Activated CD8-positive, alpha-beta T cell treated with anti-CD3 and anti-CD28 coated beads for 36 hours (primary cell): ENCODE measurements at regions not wholly inside any gene's neighbourhood (a gene's known extent, or its start where the extent isn't known, plus 50 kb on each side); places are given as distances from the start of the nearest gene placed in this dataset.

Experiments
- ATAC-seq: fragments of 200-7000 bp; cut with Tn5 transposase; one replicate; pipeline ENCODE4 v1.10.0; 2021; ENCODE audit warnings: mild to moderate bottlenecking, moderate library complexity
- CTCF ChIA-PET: fragments of 350-600 bp; sonication (Branson Sonifier 250); formaldehyde crosslinking; loops from one replicate; lab custom pipeline; 2021; ENCODE audit warnings: antibody characterized with exemption; lab: Charles Lee
- POLR2A ChIA-PET: fragments of 350-600 bp; sonication (Branson Sonifier 250); formaldehyde crosslinking; loops from one replicate; lab custom pipeline; 2021; ENCODE audit warnings: antibody characterized with exemption; lab: Charles Lee
- DNase-seq: peaks from one replicate; pipeline ENCODE4 v3.0.0-alpha.2; 2020
- H3K27ac Mint-ChIP-seq: one replicate; pipeline ENCODE4 v1.8.0; 2021; ENCODE audit warnings: mild to moderate bottlenecking, mixed read lengths
- H3K27me3 Mint-ChIP-seq: one replicate; pipeline ENCODE4 v1.8.0; 2021; ENCODE audit warnings: mixed read lengths
- H3K36me3 Mint-ChIP-seq: one replicate; pipeline ENCODE4 v1.8.0; 2021; ENCODE audit warnings: low read depth, mixed read lengths
- H3K4me1 Mint-ChIP-seq: one replicate; pipeline ENCODE4 v1.8.0; 2021; ENCODE audit warnings: low read depth, mixed read lengths
- H3K4me3 Mint-ChIP-seq: one replicate; pipeline ENCODE4 v1.8.0; 2021; ENCODE audit warnings: mild to moderate bottlenecking, moderate library complexity, mixed read lengths
- H3K9me3 Mint-ChIP-seq: one replicate; pipeline ENCODE4 v1.8.0; 2021; ENCODE audit warnings: mixed read lengths
- intact Hi-C: fragments of 100-400 bp; cut with micrococcal nuclease; formaldehyde crosslinking; loops from one replicate; pipeline ENCODE4 v1.10.0; 2022
- TF ChIP-seq, protein P1 (sequence below): fragments of 200-600 bp; IDR thresholded peaks from one replicate; pipeline ENCODE4 v1.8.0; 2022; ENCODE audit warnings: antibody characterized with exemption, mild to moderate bottlenecking

- DNase-seq (no peak), ATAC-seq (no peak)
- ChIA-PET POLR2A (no interaction called here), CTCF (no interaction called here)
- H3K4me1 Mint-ChIP-seq, result no peaks in the 10 kb centered on the region
- intact Hi-C loops, result no loop called here
- no peaks in the 10 kb centered on the region for H3K36me3 Mint-ChIP-seq
- TF ChIP-seq, protein P1, sequence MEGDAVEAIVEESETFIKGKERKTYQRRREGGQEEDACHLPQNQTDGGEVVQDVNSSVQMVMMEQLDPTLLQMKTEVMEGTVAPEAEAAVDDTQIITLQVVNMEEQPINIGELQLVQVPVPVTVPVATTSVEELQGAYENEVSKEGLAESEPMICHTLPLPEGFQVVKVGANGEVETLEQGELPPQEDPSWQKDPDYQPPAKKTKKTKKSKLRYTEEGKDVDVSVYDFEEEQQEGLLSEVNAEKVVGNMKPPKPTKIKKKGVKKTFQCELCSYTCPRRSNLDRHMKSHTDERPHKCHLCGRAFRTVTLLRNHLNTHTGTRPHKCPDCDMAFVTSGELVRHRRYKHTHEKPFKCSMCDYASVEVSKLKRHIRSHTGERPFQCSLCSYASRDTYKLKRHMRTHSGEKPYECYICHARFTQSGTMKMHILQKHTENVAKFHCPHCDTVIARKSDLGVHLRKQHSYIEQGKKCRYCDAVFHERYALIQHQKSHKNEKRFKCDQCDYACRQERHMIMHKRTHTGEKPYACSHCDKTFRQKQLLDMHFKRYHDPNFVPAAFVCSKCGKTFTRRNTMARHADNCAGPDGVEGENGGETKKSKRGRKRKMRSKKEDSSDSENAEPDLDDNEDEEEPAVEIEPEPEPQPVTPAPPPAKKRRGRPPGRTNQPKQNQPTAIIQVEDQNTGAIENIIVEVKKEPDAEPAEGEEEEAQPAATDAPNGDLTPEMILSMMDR, result no peak
- no peak overlapping the region for H3K4me3 Mint-ChIP-seq
- peaks cover 1% of the 10 kb centered on the region for H3K27me3 Mint-ChIP-seq
- no peaks in the 10 kb centered on the region for H3K9me3 Mint-ChIP-seq
- no peak overlapping the region for H3K27ac Mint-ChIP-seq
These were observed 108.0 kb upstream of the PRR20G start for GRCh38 chr3:127395663-127396355.

- DNase-seq (no peak), ATAC-seq (no peak)
- CTCF ChIA-PET, result no interaction called here
- POLR2A ChIA-PET, result no interaction called here
- intact Hi-C loops, result no loop called here
- no peak overlapping the region for H3K27ac Mint-ChIP-seq
- TF ChIP-seq, protein P1, result no peak
- no peaks in the 10 kb centered on the region for H3K4me1 Mint-ChIP-seq
- H3K4me3 Mint-ChIP-seq, result no peak overlapping the region
- H3K36me3 Mint-ChIP-seq, result no peaks in the 10 kb centered on the region
- H3K9me3 Mint-ChIP-seq, result no peaks in the 10 kb centered on the region
- H3K27me3 Mint-ChIP-seq, result peaks cover 1% of the 10 kb centered on the region
These were observed 107.3 kb upstream of the PRR20G start for GRCh38 chr3:127394984-127395662.

DNA sequence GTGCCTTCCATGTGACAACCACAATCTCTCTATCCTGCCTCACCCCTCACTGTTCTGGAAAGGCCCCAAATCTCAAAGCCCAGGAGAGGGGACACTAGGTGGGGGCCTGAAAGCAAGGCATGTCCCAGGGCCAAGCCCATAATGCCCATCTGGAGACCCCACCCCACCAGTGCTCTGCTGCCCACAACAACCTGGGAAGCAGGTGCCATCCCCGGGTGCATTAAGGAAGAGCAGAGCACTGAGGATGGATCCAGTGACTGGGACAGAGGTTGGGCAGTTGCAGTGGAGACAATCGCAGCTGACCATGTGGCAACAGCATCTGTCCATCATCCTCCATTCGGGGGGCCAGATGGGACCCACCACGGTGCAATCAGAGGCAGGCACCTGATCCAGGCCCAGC is 106.2 kb upstream of the PRR20G start:
- no peaks in the 10 kb centered on the region for H3K9me3 Mint-ChIP-seq
- intact Hi-C loops, result no loop called here
- H3K27me3 Mint-ChIP-seq, result peaks cover 1% of the 10 kb centered on the region
- POLR2A ChIA-PET, result no interaction called here
- CTCF ChIA-PET, result no interaction called here
- DNase-seq, result no peak
- TF ChIP-seq, protein P1, result no peak
- no peaks in the 10 kb centered on the region for H3K36me3 Mint-ChIP-seq
- H3K4me1 Mint-ChIP-seq, result no peaks in the 10 kb centered on the region
- no peak for ATAC-seq
- no peak overlapping the region for H3K27ac Mint-ChIP-seq
- no peak overlapping the region for H3K4me3 Mint-ChIP-seq

DNA sequence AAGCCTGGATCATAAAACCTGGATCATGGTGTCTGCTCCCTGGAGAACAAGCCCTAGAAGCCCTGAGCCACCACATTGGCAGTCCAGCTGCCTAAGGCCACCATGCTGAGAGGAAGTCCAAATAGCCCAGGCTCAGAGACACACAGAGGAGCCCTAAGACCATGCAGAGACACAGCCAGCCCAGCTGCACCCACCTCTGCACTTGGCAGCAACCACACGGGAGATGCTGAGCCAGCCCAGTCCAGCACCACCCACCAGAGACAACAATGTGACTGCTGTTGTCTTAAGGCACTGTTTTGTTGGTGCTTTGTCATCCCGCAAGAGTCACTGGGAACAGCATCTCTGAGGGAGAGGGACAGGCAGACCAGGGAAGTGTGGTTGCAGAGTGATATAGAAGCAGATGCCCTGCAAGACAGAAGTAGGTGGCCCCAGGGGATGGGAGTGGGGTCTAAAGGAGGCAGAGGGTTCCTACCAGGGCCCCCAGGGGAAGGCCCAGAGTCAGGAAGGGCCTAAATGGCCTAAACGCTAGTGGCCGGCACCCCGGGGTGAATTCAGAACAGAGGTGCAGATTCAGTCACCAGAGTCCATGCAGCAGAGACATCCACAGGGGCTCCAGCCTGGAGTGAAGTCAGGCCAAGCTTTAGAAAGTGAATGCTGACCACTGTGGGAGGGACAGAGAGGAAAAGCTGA is 105.4 kb upstream of the PRR20G start:
- Mint-ChIP-seq H3K36me3 (no peaks in the 10 kb centered on the region), H3K4me1 (no peaks in the 10 kb centered on the region), H3K9me3 (no peaks in the 10 kb centered on the region), H3K4me3 (no peak overlapping the region), H3K27ac (no peak overlapping the region), H3K27me3 (peaks cover 1% of the 10 kb centered on the region)
- intact Hi-C loops, result no loop called here
- no peak for ATAC-seq
- ChIA-PET POLR2A (no interaction called here), CTCF (no interaction called here)
- TF ChIP-seq, protein P1, result no peak
- no peak for DNase-seq

DNA sequence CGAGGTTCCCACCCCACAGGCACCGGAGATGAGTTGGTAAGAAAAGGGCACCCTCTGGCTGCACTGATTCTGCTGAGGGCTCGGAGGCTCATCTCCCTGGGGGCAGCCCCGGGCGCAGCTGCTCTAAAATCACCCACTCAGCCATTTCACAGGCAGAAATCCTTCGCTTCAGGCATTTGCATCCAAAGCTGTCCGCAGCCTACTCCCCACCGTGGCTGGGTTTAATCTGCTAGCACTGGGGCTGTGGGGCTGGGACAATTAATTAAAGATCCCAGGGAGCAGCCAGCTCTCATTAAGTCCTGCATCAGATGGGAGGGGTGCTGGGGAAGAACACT is 104.3 kb upstream of the PRR20G start:
- POLR2A ChIA-PET, result no interaction called here
- TF ChIP-seq, protein P1, result no peak
- H3K27ac Mint-ChIP-seq, result no peak overlapping the region
- H3K36me3 Mint-ChIP-seq, result no peaks in the 10 kb centered on the region
- CTCF ChIA-PET, result no interaction called here
- intact Hi-C loops, result no loop called here
- ATAC-seq (no peak), DNase-seq (no peak)
- no peaks in the 10 kb centered on the region for H3K4me1 Mint-ChIP-seq
- peaks cover 1% of the 10 kb centered on the region for H3K27me3 Mint-ChIP-seq
- H3K9me3 Mint-ChIP-seq, result no peaks in the 10 kb centered on the region
- no peak overlapping the region for H3K4me3 Mint-ChIP-seq
